ENCODE measurements at regions not wholly inside any gene's neighbourhood (a gene's known extent, or its start where the extent isn't known, plus 50 kb on each side); places are given as distances from the start of the nearest gene placed in this dataset.

GRCh38 chr13:94968757-94969086 lies 256.4 kb upstream of the SOX21 start:
- no peak for DNase-seq

DNA sequence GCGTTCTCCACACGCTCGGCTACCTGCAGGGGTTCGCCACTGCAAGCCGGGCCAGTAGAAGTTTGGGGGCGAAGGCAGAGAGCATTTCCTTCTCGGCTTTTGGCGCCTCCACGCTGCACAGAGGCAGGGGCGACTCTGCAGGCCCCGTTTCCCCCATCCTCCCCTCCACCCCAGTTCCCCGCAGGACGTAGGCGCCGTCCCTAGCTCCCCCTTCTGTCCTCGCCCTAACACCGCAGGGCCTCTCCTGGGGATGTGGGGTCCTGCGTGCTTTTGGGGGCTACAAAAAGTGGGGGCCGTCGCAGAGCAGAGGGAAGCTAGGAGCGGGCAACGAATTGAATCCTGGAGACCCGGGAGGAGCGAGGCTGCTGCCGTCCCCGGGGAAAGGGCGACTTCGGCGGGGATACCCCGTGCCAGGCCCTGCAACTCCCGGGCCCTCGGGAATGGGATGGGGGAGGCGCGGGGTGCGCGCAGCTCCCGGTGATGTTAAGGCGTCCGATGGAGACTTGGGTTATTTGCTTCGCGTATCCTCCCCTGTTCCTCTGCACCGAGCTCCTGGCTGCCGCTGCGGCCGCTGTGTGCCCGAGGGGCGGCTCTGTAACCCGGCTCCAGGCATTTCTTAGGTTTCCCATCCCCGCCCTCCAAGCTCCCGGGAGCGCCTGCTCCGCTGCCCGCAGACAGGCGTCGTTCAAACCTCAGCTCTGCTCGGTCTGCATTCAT lies 255.9 kb upstream of the SOX21 start:
- peak; percentile 51 for DNase-seq

- peak; percentile 50 for DNase-seq
Measured at GRCh38 chr13:94967183-94968039, 255.1 kb upstream of the SOX21 start.

- peak; percentile 48 for DNase-seq
Measured at GRCh38 chr13:94966422-94966955, 254.1 kb upstream of the SOX21 start.

- DNase-seq, result no peak
Measured at GRCh38 chr13:94959626-94960025, 247.3 kb upstream of the SOX21 start.

DNA sequence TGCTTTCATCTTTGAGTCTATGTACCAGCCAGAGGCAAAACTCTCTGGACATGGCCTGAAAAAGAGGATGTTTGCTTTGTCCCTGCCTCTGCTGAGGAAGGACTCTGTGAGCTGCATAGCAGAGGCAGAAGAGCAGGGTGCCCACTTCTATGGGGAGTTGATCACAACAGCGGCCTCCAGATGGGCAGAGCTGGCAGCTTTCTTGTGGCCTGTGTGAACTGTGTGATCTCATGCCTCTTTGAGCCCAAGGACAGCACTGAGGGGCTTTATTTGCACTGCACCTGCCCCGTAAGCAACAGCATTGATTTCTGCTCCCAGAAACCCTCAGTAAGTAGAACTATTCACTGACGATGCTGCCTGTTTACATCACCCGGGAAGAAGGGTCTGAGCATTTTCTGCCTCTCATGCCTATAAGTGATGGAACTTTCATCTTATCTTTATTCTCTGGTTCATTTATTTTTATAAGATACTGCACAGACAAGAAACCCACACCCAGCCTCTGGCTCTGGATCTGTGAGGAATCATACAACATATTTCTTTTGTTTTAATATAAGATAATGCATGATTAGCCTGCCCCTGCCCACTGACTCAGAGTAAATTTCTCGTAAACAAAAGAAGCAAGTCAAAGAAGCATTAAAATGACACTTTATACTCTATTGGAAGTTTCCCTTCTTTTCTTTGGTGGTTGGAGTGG lies 244.2 kb upstream of the SOX21 start:
- no peak for DNase-seq

GRCh38 chr13:94952787-94953186 lies 240.4 kb upstream of the SOX21 start:
- DNase-seq, result no peak

GRCh38 chr13:94950303-94950702 lies 238.0 kb upstream of the SOX21 start:
- no peak for DNase-seq

- DNase-seq, result no peak
Measured at GRCh38 chr13:94947965-94948371, 235.6 kb upstream of the SOX21 start.

DNA sequence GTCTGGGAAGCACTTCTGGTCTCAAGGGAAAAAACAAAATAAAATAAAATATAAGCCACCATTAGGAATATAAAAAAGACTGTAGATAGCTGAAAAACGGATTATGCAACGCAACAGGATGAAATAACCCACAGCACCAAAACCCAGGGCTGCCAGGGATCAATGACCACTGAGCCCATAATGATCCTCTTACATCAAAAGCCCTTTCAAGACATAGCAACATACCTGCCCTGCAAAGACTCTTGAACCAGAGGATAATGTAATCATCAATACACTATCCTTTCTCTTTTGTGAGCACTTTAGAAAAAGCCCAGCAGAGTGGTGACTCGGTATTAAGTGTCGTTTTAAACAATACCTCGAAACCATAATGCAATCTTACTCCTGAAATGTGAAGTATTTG lies 235.0 kb upstream of the SOX21 start:
- DNase-seq, result no peak

GRCh38 chr13:94946039-94946438 lies 233.7 kb upstream of the SOX21 start:
- no peak for DNase-seq

- DNase-seq, result no peak
Measured at GRCh38 chr13:94938124-94938523, 225.8 kb upstream of the SOX21 start.

DNA sequence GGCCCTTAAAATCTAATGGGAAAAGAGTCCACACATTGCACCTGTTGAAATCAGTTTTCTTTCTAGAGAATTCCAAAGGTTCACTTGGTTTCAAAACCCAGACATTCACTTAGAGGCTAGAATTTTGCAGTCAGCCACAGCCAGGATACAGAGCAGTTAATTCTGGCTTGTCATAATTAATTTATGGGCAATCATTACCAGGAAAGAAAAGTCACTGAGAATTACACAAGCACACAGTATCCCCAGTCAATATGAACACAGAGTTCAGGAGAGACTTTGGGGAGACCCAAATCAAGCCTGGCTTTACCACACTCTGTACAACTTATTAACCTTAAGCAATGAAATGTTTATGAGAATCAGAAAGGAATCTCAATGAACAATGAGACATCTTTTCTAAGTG lies 224.3 kb upstream of the SOX21 start:
- DNase-seq, result no peak

GRCh38 chr13:94933936-94934335 lies 221.6 kb upstream of the SOX21 start:
- DNase-seq, result no peak

DNA sequence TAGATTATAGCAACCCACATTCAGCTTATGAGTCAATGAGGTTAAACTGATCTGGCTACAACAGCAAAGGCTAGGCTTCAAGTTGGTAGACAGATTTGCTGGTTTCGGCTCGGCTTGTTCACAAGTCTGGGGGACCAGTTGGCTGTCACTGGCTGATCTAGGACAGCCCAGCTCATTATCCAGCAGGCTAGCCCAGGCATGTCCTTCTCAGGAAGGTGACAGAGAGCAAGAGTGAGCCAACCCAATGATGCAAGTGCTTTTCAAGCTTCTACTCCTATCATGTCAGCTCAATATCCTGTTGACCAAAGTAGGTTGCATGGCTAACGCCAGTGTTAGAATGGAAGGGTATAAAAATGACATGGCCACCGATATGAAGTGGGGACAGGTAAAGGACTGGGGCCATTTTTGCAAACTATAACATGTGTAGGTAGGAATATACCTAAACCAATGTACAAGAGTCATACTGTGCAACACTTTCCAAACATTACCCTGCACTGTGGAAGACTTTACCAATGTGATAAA lies 220.9 kb upstream of the SOX21 start:
- DNase-seq, result no peak

- DNase-seq, result no peak
Measured at GRCh38 chr13:94928127-94928775, 215.9 kb upstream of the SOX21 start.

GRCh38 chr13:94925263-94925662 lies 212.9 kb upstream of the SOX21 start:
- DNase-seq, result no peak

DNA sequence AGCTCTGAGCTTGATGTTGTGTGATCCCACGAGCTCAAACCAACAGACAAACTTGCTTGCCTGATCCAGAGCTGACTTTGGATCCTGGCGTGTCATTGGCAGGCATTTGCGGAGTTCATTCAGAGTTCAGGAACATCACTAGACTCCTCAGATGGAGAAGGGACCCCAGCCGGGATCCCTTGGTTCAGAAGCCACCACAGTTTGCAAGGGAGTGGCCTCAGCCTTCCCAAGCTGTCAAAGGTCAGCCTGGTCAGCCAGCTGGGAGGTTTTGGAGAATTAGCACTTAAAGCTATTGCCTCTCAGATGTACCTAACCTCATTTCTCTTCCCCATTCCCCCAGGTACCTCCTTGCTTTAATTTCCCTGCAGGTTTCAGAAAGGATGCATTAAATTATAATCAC lies 208.8 kb upstream of the SOX21 start:
- no peak for DNase-seq

- DNase-seq, result no peak
Measured at GRCh38 chr13:94920578-94920977, 208.2 kb upstream of the SOX21 start.

DNA sequence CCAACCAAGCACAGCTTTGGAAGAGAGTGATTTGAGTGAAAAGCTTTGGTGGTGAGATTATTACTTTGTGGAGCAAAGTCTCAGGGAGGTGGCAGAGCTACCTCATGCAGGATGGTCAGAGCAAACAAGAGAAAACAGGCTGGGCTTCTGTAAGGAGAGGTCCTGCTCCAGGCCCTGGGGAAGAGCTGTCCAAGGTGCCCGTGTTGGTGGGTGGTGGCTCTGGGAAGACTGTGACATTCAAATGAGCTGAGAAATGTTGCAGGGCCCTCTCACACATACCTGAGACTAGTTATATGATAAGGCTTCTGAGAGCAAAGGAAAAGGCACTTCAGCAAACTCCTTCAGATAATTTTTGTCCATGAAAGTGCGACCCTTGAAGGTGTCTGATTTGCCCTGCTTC lies 205.5 kb upstream of the SOX21 start:
- no peak for DNase-seq

DNA sequence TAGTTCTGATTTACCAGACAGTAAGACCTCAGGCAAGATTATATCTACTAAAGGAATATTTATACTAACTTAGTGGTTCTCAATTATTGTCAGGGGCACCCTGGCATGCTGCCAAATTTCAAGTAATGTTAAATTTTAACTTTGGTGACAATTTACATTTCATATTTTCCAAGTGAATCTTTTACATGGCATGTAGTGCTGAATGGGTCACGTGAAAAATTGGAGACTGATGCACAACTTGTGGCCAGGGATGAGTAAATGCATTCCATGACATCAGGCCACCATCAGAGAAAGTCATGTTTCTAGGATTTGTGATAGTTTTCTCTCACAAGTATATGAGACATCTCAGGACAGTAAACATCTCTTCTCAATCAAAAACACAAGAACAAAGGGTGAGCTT lies 202.6 kb upstream of the SOX21 start:
- DNase-seq, result no peak

GRCh38 chr13:94906605-94907004 lies 194.3 kb upstream of the SOX21 start:
- DNase-seq, result no peak

All from right forelimb (tissue), 1 donor.